A673 (cell line): ENCODE measurements at regions not wholly inside any gene's neighbourhood (a gene's known extent, or its start where the extent isn't known, plus 50 kb on each side); places are given as distances from the start of the nearest gene placed in this dataset.

ENCODE experiments used
- BruUV-seq: library from RNA; stranded (reverse); fragments of 400-500 nt; replicated peaks from 2 replicates; lab custom pipeline; 2021; lab: Mats Ljungman, UMichigan
- CTCF ChIA-PET: fragments of 300-600 bp; sonication (Branson Sonifier 250); formaldehyde crosslinking; loops from one replicate; lab custom pipeline; 2022; ENCODE audit warnings: antibody characterized with exemption; lab: Charles Lee
- POLR2A ChIA-PET: fragments of 300-600 bp; sonication (Branson Sonifier 250); formaldehyde crosslinking; loops from one replicate; lab custom pipeline; 2022; ENCODE audit warnings: antibody characterized with exemption; ENCODE audit not compliant: low non-redundant PET; lab: Charles Lee
- DNase-seq: peaks from one replicate; pipeline ENCODE4 v3.0.0-alpha.2; 2015; ENCODE audit warnings: low spot score
- H3K27ac ChIP-seq: fragments of 200-600 bp; sonication (generic); 2 replicates; pipeline ENCODE4 v1.5.1; 2016; ENCODE audit warnings: mixed run types, low read depth, mild to moderate bottlenecking, mixed read lengths, antibody characterized with exemption, low read length; ENCODE audit not compliant: poor library complexity, severe bottlenecking
- H3K27me3 ChIP-seq: fragments of 200-600 bp; sonication (generic); replicated peaks from 2 replicates; pipeline ENCODE4 v1.6.1; 2017; ENCODE audit warnings: mixed run types, low read depth, mild to moderate bottlenecking, mixed read lengths, antibody characterized with exemption, low read length; ENCODE audit not compliant: insufficient read depth, poor library complexity
- H3K36me3 ChIP-seq: fragments of 200-600 bp; sonication (generic); 2 replicates; pipeline ENCODE4 v1.6.1; 2016; ENCODE audit warnings: mixed run types, mild to moderate bottlenecking, mixed read lengths, antibody characterized with exemption, low read length; ENCODE audit not compliant: insufficient read depth, poor library complexity, severe bottlenecking
- H3K4me1 ChIP-seq: fragments of 200-600 bp; sonication (generic); 2 replicates; pipeline ENCODE4 v1.6.1; 2017; ENCODE audit warnings: mixed run types, mild to moderate bottlenecking, mixed read lengths, antibody characterized with exemption, low read length; ENCODE audit not compliant: insufficient read depth, poor library complexity, severe bottlenecking
- H3K4me3 ChIP-seq: fragments of 200-600 bp; sonication (generic); 2 replicates; pipeline ENCODE4 v1.5.1; 2016; ENCODE audit warnings: low read depth, mixed run types, mild to moderate bottlenecking, mixed read lengths, low read length; ENCODE audit not compliant: poor library complexity, severe bottlenecking
- H3K9me3 ChIP-seq: fragments of 200-600 bp; sonication (generic); 2 replicates; pipeline ENCODE4 v1.6.1; 2016; ENCODE audit warnings: mixed run types, low read depth, mild to moderate bottlenecking, mixed read lengths, antibody characterized with exemption, low read length; ENCODE audit not compliant: poor library complexity, severe bottlenecking
- EZH2 ChIP-seq: fragments of 200-600 bp; sonication (generic); IDR thresholded peaks from 2 replicates; pipeline ENCODE4 v1.6.1; 2017; ENCODE audit warnings: borderline replicate concordance, low read depth, mild to moderate bottlenecking, mixed read lengths, antibody characterized with exemption, low read length; ENCODE audit not compliant: poor library complexity, severe bottlenecking
- intact Hi-C: fragments of 100-400 bp; cut with micrococcal nuclease; formaldehyde crosslinking; loops from one replicate; pipeline ENCODE4 v1.10.0; 2022; ENCODE audit not compliant: unreplicated experiment
- TF ChIP-seq, protein P1 (sequence below): fragments of 300-800, 200-600 bp; sonication (generic); conservative IDR thresholded peaks from 2 replicates; pipeline ENCODE4 v1.5.1; 2017; ENCODE audit warnings: low read depth, mild to moderate bottlenecking, antibody characterized with exemption, low read length, moderate library complexity, mixed read lengths

GRCh38 chr4:26086621-26087441 lies 172.8 kb downstream of the SMIM20 start:
- no peak overlapping the region for H3K27ac ChIP-seq
- DNase-seq = no peak
- intact Hi-C loops = loop anchor here (10.0 kb wide), 1 partner anchor 638 kb away; no protein-coding TSS in a partner anchor
- TF ChIP-seq, protein P1, sequence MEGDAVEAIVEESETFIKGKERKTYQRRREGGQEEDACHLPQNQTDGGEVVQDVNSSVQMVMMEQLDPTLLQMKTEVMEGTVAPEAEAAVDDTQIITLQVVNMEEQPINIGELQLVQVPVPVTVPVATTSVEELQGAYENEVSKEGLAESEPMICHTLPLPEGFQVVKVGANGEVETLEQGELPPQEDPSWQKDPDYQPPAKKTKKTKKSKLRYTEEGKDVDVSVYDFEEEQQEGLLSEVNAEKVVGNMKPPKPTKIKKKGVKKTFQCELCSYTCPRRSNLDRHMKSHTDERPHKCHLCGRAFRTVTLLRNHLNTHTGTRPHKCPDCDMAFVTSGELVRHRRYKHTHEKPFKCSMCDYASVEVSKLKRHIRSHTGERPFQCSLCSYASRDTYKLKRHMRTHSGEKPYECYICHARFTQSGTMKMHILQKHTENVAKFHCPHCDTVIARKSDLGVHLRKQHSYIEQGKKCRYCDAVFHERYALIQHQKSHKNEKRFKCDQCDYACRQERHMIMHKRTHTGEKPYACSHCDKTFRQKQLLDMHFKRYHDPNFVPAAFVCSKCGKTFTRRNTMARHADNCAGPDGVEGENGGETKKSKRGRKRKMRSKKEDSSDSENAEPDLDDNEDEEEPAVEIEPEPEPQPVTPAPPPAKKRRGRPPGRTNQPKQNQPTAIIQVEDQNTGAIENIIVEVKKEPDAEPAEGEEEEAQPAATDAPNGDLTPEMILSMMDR = no peak
- no peak for TF ChIP-seq EZH2
- peaks cover 11% of the 10 kb centered on the region for H3K9me3 ChIP-seq
- peaks cover 55% of the 10 kb centered on the region for H3K27me3 ChIP-seq
- H3K4me3 ChIP-seq = no peak overlapping the region
- no peaks in the 10 kb centered on the region for H3K4me1 ChIP-seq
- no peaks in the 10 kb centered on the region for H3K36me3 ChIP-seq
- ChIA-PET CTCF (no interaction called here), POLR2A (no interaction called here)
- BruUV-seq = no TSS peak

GRCh38 chr4:26088433-26088928 lies 174.5 kb downstream of the SMIM20 start:
- intact Hi-C loops = loop anchor here (10.0 kb wide), 1 partner anchor 636 kb away; no protein-coding TSS in a partner anchor
- ChIA-PET POLR2A (no interaction called here), CTCF (no interaction called here)
- TF ChIP-seq, protein P1 = no peak
- no peak for TF ChIP-seq EZH2
- peaks cover 48% of the 10 kb centered on the region for H3K27me3 ChIP-seq
- DNase-seq = no peak
- no peaks in the 10 kb centered on the region for H3K4me1 ChIP-seq
- no peak overlapping the region for H3K4me3 ChIP-seq
- H3K36me3 ChIP-seq = no peaks in the 10 kb centered on the region
- H3K9me3 ChIP-seq = peaks cover 11% of the 10 kb centered on the region
- BruUV-seq = no TSS peak
- H3K27ac ChIP-seq = no peak overlapping the region

DNA sequence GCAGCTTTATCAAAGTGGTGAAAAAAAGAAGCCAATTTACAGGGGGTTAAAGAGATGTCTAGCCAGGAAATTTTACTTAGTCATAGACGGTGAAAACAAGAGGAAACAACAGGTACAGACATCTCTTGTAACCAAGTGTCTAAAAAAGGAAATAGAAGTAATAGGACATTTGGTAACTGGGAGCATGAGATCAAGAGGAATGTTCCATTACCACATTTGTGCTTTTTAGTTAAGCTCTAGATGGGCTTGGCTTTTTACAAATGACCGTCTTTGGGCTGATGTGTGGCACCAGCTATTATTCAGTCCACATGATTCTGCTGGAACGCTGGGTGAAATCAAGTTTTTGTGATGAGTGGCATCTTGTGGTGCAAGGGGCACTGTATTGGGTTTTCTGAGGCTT lies 179.5 kb downstream of the SMIM20 start:
- H3K27me3 ChIP-seq = peaks cover 15% of the 10 kb centered on the region
- H3K4me3 ChIP-seq = no peak overlapping the region
- no TSS peak for BruUV-seq
- H3K36me3 ChIP-seq = no peaks in the 10 kb centered on the region
- no peaks in the 10 kb centered on the region for H3K4me1 ChIP-seq
- POLR2A ChIA-PET = no interaction called here
- peaks cover 11% of the 10 kb centered on the region for H3K9me3 ChIP-seq
- CTCF ChIA-PET = no interaction called here
- intact Hi-C loops = no loop called here
- TF ChIP-seq, protein P1 = no peak
- TF ChIP-seq EZH2 = no peak
- no peak overlapping the region for H3K27ac ChIP-seq
- no peak for DNase-seq
